Body of pancreas (tissue), 4 donors: ENCODE measurements at regions not wholly inside any gene's neighbourhood (a gene's known extent, or its start where the extent isn't known, plus 50 kb on each side); places are given as distances from the start of the nearest gene placed in this dataset.

Experiments
- ATAC-seq: fragments of 150-250 bp; one replicate; pipeline ENCODE4 v1.9.1; 2016
- DNase-seq, 4 donors: peaks; one replicate each; pipeline ENCODE4 v3.0.0-alpha.2; 2019
- H3K27ac ChIP-seq, 4 donors: fragments of 200-600 bp; sonication (generic); 1 replicate in 3 of 4; 2 replicates in 1 of 4; pipeline versions ENCODE4 v1.5.1 to v1.6.1; 2016 to 2019; ENCODE audit warnings: mild to moderate bottlenecking in 1 of 4, mixed read lengths in 1 of 4, moderate library complexity in 1 of 4
- H3K27me3 ChIP-seq, 2 donors: fragments of 200-600 bp; sonication (generic); one replicate each; pipeline ENCODE4 v1.6.0; 2016; ENCODE audit warnings: mild to moderate bottlenecking in 1 of 2
- H3K36me3 ChIP-seq, 2 donors: fragments of 200-600 bp; sonication (generic); replicated peaks in 1 of 2; 2 replicates each; pipeline ENCODE4 v1.5.1; 2016; ENCODE audit warnings: low read depth in 2 of 2; ENCODE audit not compliant: insufficient read depth in 1 of 2
- H3K4me1 ChIP-seq: fragments of 200-600 bp; sonication (generic); one replicate; pipeline ENCODE4 v1.6.0; 2016
- H3K4me3 ChIP-seq, 2 donors: fragments of 200-600 bp; sonication (generic); 1 replicate in 1 of 2; 2 replicates in 1 of 2; pipeline ENCODE4 v1.5.1; 2016 to 2019
- H3K9me3 ChIP-seq, 3 donors: fragments of 200-600 bp; sonication (generic); 1 replicate in 2 of 3; 2 replicates in 1 of 3; pipeline ENCODE4 v1.5.1; 2016
- POLR2A ChIP-seq, 3 donors: fragments of 450-650 bp; IDR thresholded peaks; one replicate each; pipeline ENCODE4 v1.6.1; 2016; ENCODE audit warnings: antibody characterized with exemption in 3 of 3, mild to moderate bottlenecking in 2 of 3
- WGBS, 2 donors: methylation state at CpG; one replicate each; pipeline ENCODE4 v1.1.5; 2017; 5-methylcytosine and 5-hydroxymethylcytosine counted together
- intact Hi-C: fragments of 100-400 bp; cut with DNase I; formaldehyde crosslinking; loops from one replicate; pipeline ENCODE4 v1.15.1; 2023
- TF ChIP-seq, protein P1 (sequence below), 7 experiments: fragments of 450-650 bp in 4 of 7; fragments of 200-600 bp in 3 of 7; sonication (generic) in 3 of 7; IDR thresholded peaks; one replicate each; pipeline ENCODE4 v1.5.1; 2016 to 2019; ENCODE audit warnings: antibody characterized with exemption in 7 of 7

DNA sequence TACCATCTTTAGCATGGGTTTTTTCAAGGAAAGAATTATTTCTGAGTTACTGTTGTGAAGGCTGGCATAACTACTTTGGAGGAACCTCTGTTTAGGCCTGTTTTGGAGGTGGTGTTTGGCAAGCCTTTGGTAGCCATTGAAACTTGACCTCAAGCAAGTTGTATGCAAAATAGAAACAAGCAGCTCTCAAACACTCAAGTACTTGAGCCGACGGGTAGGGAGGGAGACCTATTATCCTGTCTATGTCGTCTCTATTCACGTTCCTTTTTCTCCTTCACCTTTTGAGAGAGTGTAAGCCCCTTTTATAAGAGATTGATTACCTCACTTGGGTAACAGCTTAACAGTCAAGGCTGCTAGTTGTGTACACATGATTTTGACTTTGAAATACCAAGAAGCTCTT lies 878.3 kb upstream of the CXADR start:
- intact Hi-C loops, result no loop called here
- no peaks in the 10 kb centered on the region for H3K4me1 ChIP-seq
- no peaks in the 10 kb centered on the region for H3K36me3 ChIP-seq
- H3K9me3 ChIP-seq, result no peaks in the 10 kb centered on the region
- WGBS, 2 donors, result 62 to 65% methylated on average over 4 of the region's 4 CpGs
- no peak overlapping the region for H3K4me3 ChIP-seq
- no peak overlapping the region for H3K27ac ChIP-seq
- no peaks in the 10 kb centered on the region for H3K27me3 ChIP-seq
- no peak for TF ChIP-seq POLR2A (IDR thresholded peaks at IDR 0.05)
- TF ChIP-seq, protein P1, sequence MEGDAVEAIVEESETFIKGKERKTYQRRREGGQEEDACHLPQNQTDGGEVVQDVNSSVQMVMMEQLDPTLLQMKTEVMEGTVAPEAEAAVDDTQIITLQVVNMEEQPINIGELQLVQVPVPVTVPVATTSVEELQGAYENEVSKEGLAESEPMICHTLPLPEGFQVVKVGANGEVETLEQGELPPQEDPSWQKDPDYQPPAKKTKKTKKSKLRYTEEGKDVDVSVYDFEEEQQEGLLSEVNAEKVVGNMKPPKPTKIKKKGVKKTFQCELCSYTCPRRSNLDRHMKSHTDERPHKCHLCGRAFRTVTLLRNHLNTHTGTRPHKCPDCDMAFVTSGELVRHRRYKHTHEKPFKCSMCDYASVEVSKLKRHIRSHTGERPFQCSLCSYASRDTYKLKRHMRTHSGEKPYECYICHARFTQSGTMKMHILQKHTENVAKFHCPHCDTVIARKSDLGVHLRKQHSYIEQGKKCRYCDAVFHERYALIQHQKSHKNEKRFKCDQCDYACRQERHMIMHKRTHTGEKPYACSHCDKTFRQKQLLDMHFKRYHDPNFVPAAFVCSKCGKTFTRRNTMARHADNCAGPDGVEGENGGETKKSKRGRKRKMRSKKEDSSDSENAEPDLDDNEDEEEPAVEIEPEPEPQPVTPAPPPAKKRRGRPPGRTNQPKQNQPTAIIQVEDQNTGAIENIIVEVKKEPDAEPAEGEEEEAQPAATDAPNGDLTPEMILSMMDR (IDR thresholded peaks at IDR 0.05), result no peak
- DNase-seq (no peak), ATAC-seq (no peak)

DNA sequence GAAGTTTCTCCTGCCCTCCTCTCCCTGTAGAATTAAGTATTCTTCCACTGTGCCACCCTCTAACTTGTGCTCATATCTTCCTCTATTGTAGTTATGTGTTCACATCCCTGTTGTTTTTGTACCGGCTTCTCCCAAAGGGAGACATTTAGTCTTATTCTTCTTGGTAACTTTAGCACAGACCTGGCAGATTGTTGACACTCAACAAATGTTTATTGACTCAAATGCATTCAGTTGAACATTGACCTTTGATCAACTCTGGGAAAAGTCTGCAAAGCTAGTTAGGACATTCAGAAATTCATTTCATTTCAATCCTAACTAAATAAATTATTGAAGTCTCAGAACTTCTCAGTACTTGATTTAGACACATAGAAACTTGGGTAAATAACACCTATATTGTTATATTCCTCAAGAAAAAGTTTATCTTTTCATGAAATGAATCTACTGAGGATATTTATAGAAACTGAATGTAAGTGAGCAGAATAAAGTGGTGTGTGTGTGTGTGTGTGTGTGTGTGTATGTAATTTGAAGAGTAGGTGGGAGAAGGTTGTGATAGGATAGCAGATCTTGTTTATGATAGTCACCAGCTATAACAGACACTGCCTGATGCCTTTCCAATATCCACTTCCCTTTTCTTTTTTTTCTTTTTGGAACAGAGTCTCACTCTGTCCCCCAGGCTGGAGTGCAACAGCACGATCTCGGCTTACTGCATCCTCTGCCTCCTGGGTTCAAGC lies 872.4 kb upstream of the CXADR start:
- H3K9me3 ChIP-seq, result no peaks in the 10 kb centered on the region
- ATAC-seq (no peak), DNase-seq (no peak)
- no peaks in the 10 kb centered on the region for H3K27me3 ChIP-seq
- TF ChIP-seq, protein P1 (IDR thresholded peaks at IDR 0.05), result no peak
- no peak for TF ChIP-seq POLR2A (IDR thresholded peaks at IDR 0.05)
- no peak overlapping the region for H3K4me3 ChIP-seq
- H3K4me1 ChIP-seq, result peaks cover 5% of the 10 kb centered on the region
- intact Hi-C loops, result no loop called here
- H3K27ac ChIP-seq, result no peak overlapping the region
- H3K36me3 ChIP-seq, result no peaks in the 10 kb centered on the region
- WGBS, 2 donors, result 60 to 71% methylated on average over 3 of the region's 3 CpGs

DNA sequence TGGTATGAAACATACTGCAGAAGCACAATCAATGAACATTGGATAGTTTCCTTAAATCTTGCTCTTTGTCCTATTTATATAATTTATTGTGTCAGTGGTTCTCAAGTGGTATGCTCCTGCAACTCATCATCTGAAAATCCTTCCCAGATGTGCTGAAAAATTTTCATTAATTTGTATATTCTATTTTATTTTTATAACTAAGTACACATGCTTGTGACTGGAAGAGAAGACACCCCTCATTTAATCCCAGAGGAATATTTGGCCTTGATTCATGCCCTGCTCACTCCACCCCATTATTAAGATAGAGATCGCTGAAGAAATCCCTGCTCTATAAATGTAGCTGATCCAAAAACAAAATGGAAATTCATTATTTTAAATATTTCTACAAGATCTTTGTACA lies 870.5 kb upstream of the CXADR start:
- H3K4me1 ChIP-seq, result peaks cover 5% of the 10 kb centered on the region
- H3K4me3 ChIP-seq, result no peak overlapping the region
- no peaks in the 10 kb centered on the region for H3K36me3 ChIP-seq
- TF ChIP-seq POLR2A (IDR thresholded peaks at IDR 0.05), result no peak
- TF ChIP-seq, protein P1 (IDR thresholded peaks at IDR 0.05), result no peak
- WGBS, 2 donors, result 86 to 88% methylated on average over 1 of the region's 1 CpG
- H3K27me3 ChIP-seq, result no peaks in the 10 kb centered on the region
- H3K9me3 ChIP-seq, result no peaks in the 10 kb centered on the region
- intact Hi-C loops, result no loop called here
- ATAC-seq, result no peak
- no peak for DNase-seq
- no peak overlapping the region for H3K27ac ChIP-seq

DNA sequence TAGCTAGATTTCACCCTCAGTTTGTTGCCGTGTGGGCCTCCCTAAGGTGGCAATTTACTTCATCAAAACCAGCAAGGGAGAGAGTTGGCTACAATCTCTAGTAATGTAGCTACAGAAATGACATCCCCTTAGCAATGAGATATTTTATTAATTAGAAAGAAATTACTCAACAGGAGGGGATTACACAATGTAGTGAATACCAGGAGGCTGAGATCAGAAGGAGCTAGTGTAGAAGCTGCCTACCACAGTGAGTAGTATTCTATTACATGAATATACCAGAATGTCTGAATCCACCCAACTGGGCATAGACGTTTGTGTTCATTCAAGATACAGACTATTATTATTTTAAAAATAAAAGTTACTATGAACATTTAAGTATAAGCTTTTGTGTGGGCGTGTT lies 868.2 kb upstream of the CXADR start:
- H3K36me3 ChIP-seq, result no peaks in the 10 kb centered on the region
- H3K4me3 ChIP-seq, result no peak overlapping the region
- H3K27me3 ChIP-seq, result no peaks in the 10 kb centered on the region
- H3K4me1 ChIP-seq, result peaks cover 5% of the 10 kb centered on the region
- intact Hi-C loops, result no loop called here
- DNase-seq (no peak), ATAC-seq (no peak)
- no peaks in the 10 kb centered on the region for H3K9me3 ChIP-seq
- no peak overlapping the region for H3K27ac ChIP-seq
- WGBS, 2 donors, result 74 to 78% methylated on average over 3 of the region's 3 CpGs
- TF ChIP-seq, protein P1 (IDR thresholded peaks at IDR 0.05), result no peak
- TF ChIP-seq POLR2A (IDR thresholded peaks at IDR 0.05), result no peak

GRCh38 chr21:16650714-16651366 lies 862.0 kb upstream of the CXADR start:
- H3K4me3 ChIP-seq, result no peak overlapping the region
- no peaks in the 10 kb centered on the region for H3K9me3 ChIP-seq
- no peak overlapping the region for H3K27ac ChIP-seq
- no peaks in the 10 kb centered on the region for H3K27me3 ChIP-seq
- H3K4me1 ChIP-seq, result no peaks in the 10 kb centered on the region
- DNase-seq (no peak), ATAC-seq (no peak)
- no peak for TF ChIP-seq POLR2A (IDR thresholded peaks at IDR 0.05)
- TF ChIP-seq, protein P1 (IDR thresholded peaks at IDR 0.05), result no peak
- intact Hi-C loops, result no loop called here
- H3K36me3 ChIP-seq, result no peaks in the 10 kb centered on the region
- WGBS, 2 donors, result 63 to 66% methylated on average over 7 of the region's 7 CpGs
